H1 (cell line): ENCODE measurements at regions not wholly inside any gene's neighbourhood (a gene's known extent, or its start where the extent isn't known, plus 50 kb on each side); places are given as distances from the start of the nearest gene placed in this dataset.

ENCODE experiments used
- ASH2L ChIP-seq: fragments of 200-600, 300-600 bp; sonication (generic); IDR thresholded peaks from one replicate; pipeline ENCODE4 v1.7.1; 2017; ENCODE audit warnings: low read length
- ATF2 ChIP-seq: IDR thresholded peaks from 2 replicates; pipeline ENCODE4 v1.6.1; 2012; ENCODE audit warnings: low read length, inconsistent platforms
- BACH1 ChIP-seq: IDR thresholded peaks from 2 replicates; pipeline ENCODE4 v1.6.1; 2012; ENCODE audit warnings: low read length, improper control_type of control experiment
- CHD7 ChIP-seq: fragments of 300-600 bp; sonication (generic); IDR thresholded peaks from 2 replicates; pipeline ENCODE4 v1.7.1; 2012; ENCODE audit warnings: low read length, moderate library complexity, mild to moderate bottlenecking, inconsistent platforms; ENCODE audit not compliant: insufficient replicate concordance
- CREB1 ChIP-seq: IDR thresholded peaks from 2 replicates; pipeline ENCODE4 v1.6.1; 2012; ENCODE audit warnings: inconsistent platforms
- FOSL1 ChIP-seq: IDR thresholded peaks from 2 replicates; pipeline ENCODE4 v1.6.1; 2011; ENCODE audit warnings: mild to moderate bottlenecking, low read depth, low read length, moderate library complexity; ENCODE audit not compliant: insufficient read depth
- JUN ChIP-seq: IDR thresholded peaks from 2 replicates; pipeline ENCODE4 v1.6.1; 2011; ENCODE audit warnings: low read depth, mild to moderate bottlenecking, improper control_type of control experiment, low read length
- NANOG ChIP-seq: IDR thresholded peaks from 2 replicates; pipeline ENCODE4 v1.6.1; 2011; ENCODE audit warnings: low read length, low read depth, mild to moderate bottlenecking, inconsistent platforms; ENCODE audit not compliant: insufficient read depth, poor library complexity, severe bottlenecking
- NRF1 ChIP-seq: IDR thresholded peaks from 2 replicates; pipeline ENCODE4 v1.6.1; 2011; ENCODE audit warnings: mild to moderate bottlenecking, low read depth, low read length, improper control_type of control experiment
- RBBP5 ChIP-seq: IDR thresholded peaks from 2 replicates; pipeline ENCODE4 v1.7.1; 2012; ENCODE audit warnings: low read depth, mild to moderate bottlenecking, inconsistent platforms, low read length, moderate library complexity, borderline replicate concordance
- TBP ChIP-seq: IDR thresholded peaks from 2 replicates; pipeline ENCODE4 v1.6.1; 2011; ENCODE audit warnings: low read depth, low read length, improper control_type of control experiment

GRCh38 chr2:205849136-205849535 is 166.8 kb downstream of the NRP2 start (continued):
- TF ChIP-seq CHD7 = no peak
- TF ChIP-seq FOSL1 = no peak
- TF ChIP-seq JUN = no peak
- TF ChIP-seq ATF2 = no peak
- TF ChIP-seq CREB1 = no peak
- TF ChIP-seq RBBP5 = no peak
- TF ChIP-seq NANOG = no peak
- TF ChIP-seq ASH2L = no peak
- no peak for TF ChIP-seq BACH1
- no peak for TF ChIP-seq NRF1
- TF ChIP-seq TBP = no peak
- TF ChIP-seq, all 59 proteins: peak for 0
